Tibial artery (tissue), 4 donors: ENCODE measurements at regions not wholly inside any gene's neighbourhood (a gene's known extent, or its start where the extent isn't known, plus 50 kb on each side); places are given as distances from the start of the nearest gene placed in this dataset.
A peak's percentile ranks its signal among the peaks of the same experiment; 100 is the strongest.

Experiments used
- DNase-seq, 2 donors: peaks; one replicate each; pipeline ENCODE4 v3.0.0-alpha.2; 2019
- H3K27ac ChIP-seq, 2 donors: fragments of 200-600 bp; sonication (generic) in 1 of 2; 1 replicate in 1 of 2; 2 replicates in 1 of 2; pipeline ENCODE4 v1.5.1; 2018 to 2019; ENCODE audit warnings: mild to moderate bottlenecking in 1 of 2
- H3K27me3 ChIP-seq, 2 donors: fragments of 200-600 bp; sonication (generic) in 1 of 2; one replicate each; pipeline versions ENCODE4 v1.5.1 to v1.6.0; 2016 to 2019
- H3K36me3 ChIP-seq, 3 donors: fragments of 200-600 bp; sonication (generic) in 2 of 3; one replicate each; pipeline ENCODE4 v1.5.1; 2016 to 2019; ENCODE audit warnings: mild to moderate bottlenecking in 2 of 3
- H3K4me1 ChIP-seq, 4 donors: fragments of 200-600 bp; sonication (generic) in 2 of 4; 1 replicate in 3 of 4; 2 replicates in 1 of 4; pipeline ENCODE4 v1.5.1; 2016 to 2019
- H3K4me3 ChIP-seq, 2 donors: fragments of 200-600 bp; sonication (generic) in 1 of 2; 1 replicate in 1 of 2; 2 replicates in 1 of 2; pipeline ENCODE4 v1.5.1; 2018 to 2019; ENCODE audit warnings: mild to moderate bottlenecking in 2 of 2
- H3K9me3 ChIP-seq, 3 donors: fragments of 200-600 bp; sonication (generic) in 1 of 3; one replicate each; pipeline ENCODE4 v1.5.1; 2016 to 2019
- CTCF ChIP-seq, 2 experiments: fragments of 200-600 bp in 1 of 2; fragments of 450-650 bp in 1 of 2; IDR thresholded peaks; one replicate each; pipeline ENCODE4 v1.5.1; 2017 to 2019; ENCODE audit warnings: antibody characterized with exemption in 2 of 2, mild to moderate bottlenecking in 1 of 2, moderate library complexity in 1 of 2
- intact Hi-C: fragments of 100-400 bp; cut with DNase I; formaldehyde crosslinking; loops from one replicate; pipeline ENCODE4 v1.15.0; 2023; ENCODE audit warnings: low total_unique reads

- no peak for TF ChIP-seq CTCF (IDR thresholded peaks at IDR 0.05)
- Histone ChIP-seq H3K27ac (no peak overlapping the region), H3K4me1 (peaks cover 0 to 11% (median 5%) of the 10 kb centered on the region in 4 donors), H3K36me3 (no peaks in the 10 kb centered on the region), H3K9me3 (peaks cover 0 to 7% (median 0%) of the 10 kb centered on the region in 3 donors), H3K4me3 (no peak overlapping the region), H3K27me3 (peaks cover 0 to 85% of the 10 kb centered on the region in 2 donors)
- intact Hi-C loops: no loop called here
- peak in 1 of 2 donors; percentile 34 for DNase-seq
Observed at GRCh38 chr17:79667121-79667715, 56.4 kb upstream of the RBFOX3 start.

- peak in 1 of 2 donors; percentile 21 for DNase-seq
- intact Hi-C loops: no loop called here
Observed at GRCh38 chr17:79666111-79666510, 55.3 kb upstream of the RBFOX3 start.

GRCh38 chr17:79664930-79665737 lies 54.3 kb upstream of the RBFOX3 start:
- Histone ChIP-seq H3K4me3 (no peak overlapping the region), H3K36me3 (no peaks in the 10 kb centered on the region), H3K9me3 (peaks cover 0 to 11% (median 10%) of the 10 kb centered on the region in 3 donors), H3K4me1 (peaks cover 0 to 11% (median 5%) of the 10 kb centered on the region in 4 donors), H3K27me3 (peaks cover 0 to 65% of the 10 kb centered on the region in 2 donors), H3K27ac (no peak overlapping the region)
- TF ChIP-seq CTCF (IDR thresholded peaks at IDR 0.05): no peak
- intact Hi-C loops: no loop called here
- peak; percentile 65 to 84 for DNase-seq

More at GRCh38 chr17:79666111-79666510, 55.3 kb upstream of the RBFOX3 start:
- H3K4me1 ChIP-seq: peaks cover 0 to 11% (median 5%) of the 10 kb centered on the region in 4 donors
- peaks cover 0 to 11% (median 6%) of the 10 kb centered on the region in 3 donors for H3K9me3 ChIP-seq
- no peaks in the 10 kb centered on the region for H3K36me3 ChIP-seq
- no peak for TF ChIP-seq CTCF (IDR thresholded peaks at IDR 0.05)
- H3K27me3 ChIP-seq: peaks cover 0 to 74% of the 10 kb centered on the region in 2 donors
- no peak overlapping the region for H3K27ac ChIP-seq
- H3K4me3 ChIP-seq: no peak overlapping the region

- Histone ChIP-seq H3K4me3 (no peak overlapping the region), H3K4me1 (peaks cover 0 to 11% (median 5%) of the 10 kb centered on the region in 4 donors), H3K27ac (no peak overlapping the region), H3K36me3 (no peaks in the 10 kb centered on the region), H3K27me3 (peaks cover 0 to 52% of the 10 kb centered on the region in 2 donors), H3K9me3 (peaks cover 0 to 11% (median 10%) of the 10 kb centered on the region in 3 donors)
- no peak for TF ChIP-seq CTCF (IDR thresholded peaks at IDR 0.05)
- intact Hi-C loops: no loop called here
- DNase-seq: no peak
Observed at GRCh38 chr17:79661292-79662041, 50.6 kb upstream of the RBFOX3 start.
